ENCODE measurements at regions not wholly inside any gene's neighbourhood (a gene's known extent, or its start where the extent isn't known, plus 50 kb on each side); places are given as distances from the start of the nearest gene placed in this dataset.
"Not testable (repeated sequence)": the region's sequence is repeated elsewhere in the genome, so short reads cannot be mapped to it uniquely, and the experiment has no call there.

GRCh38 chr2:158866082-158866481 is 71.0 kb downstream of the DAPL1 start:
- not testable (repeated sequence) for DNase-seq (ENCODE audit: low read depth); H3K4me3 ChIP-seq (ENCODE audit: low read length)

GRCh38 chr2:158867531-158868191 is 72.5 kb downstream of the DAPL1 start:
- DNase-seq (ENCODE audit: low read depth); H3K4me3 ChIP-seq (ENCODE audit: low read length): not testable (repeated sequence)

GRCh38 chr2:158868386-158868785 is 73.3 kb downstream of the DAPL1 start:
- DNase-seq (ENCODE audit: low read depth); H3K4me3 ChIP-seq (ENCODE audit: low read length): not testable (repeated sequence)

GRCh38 chr2:158869122-158869521 is 74.0 kb downstream of the DAPL1 start:
- H3K4me3 ChIP-seq (ENCODE audit: low read length); DNase-seq (ENCODE audit: low read depth): not testable (repeated sequence)

- not testable (repeated sequence) for DNase-seq (ENCODE audit: low read depth); H3K4me3 ChIP-seq (ENCODE audit: low read length)
Measured at GRCh38 chr2:158869609-158870008, 74.5 kb downstream of the DAPL1 start.

GRCh38 chr2:158878003-158878402 is 82.9 kb downstream of the DAPL1 start:
- no peak for TF ChIP-seq CTCF (conservative IDR thresholded peaks at IDR 0.05; ENCODE audit: low read depth, low read length)
- H3K4me3 ChIP-seq (ENCODE audit: low read length): no peak overlapping the region
- DNase-seq (ENCODE audit: low read depth): no peak

GRCh38 chr2:158879229-158879903 is 84.2 kb downstream of the DAPL1 start:
- DNase-seq (ENCODE audit: low read depth): no peak
- H3K4me3 ChIP-seq (ENCODE audit: low read length): no peak overlapping the region
- no peak for TF ChIP-seq CTCF (conservative IDR thresholded peaks at IDR 0.05; ENCODE audit: low read depth, low read length)

GRCh38 chr2:158882297-158882696 is 86.1 kb upstream of the TANC1 start:
- DNase-seq (ENCODE audit: low read depth): no peak
- no peak for TF ChIP-seq CTCF (conservative IDR thresholded peaks at IDR 0.05; ENCODE audit: low read depth, low read length)
- H3K4me3 ChIP-seq (ENCODE audit: low read length): no peak overlapping the region

- not testable (repeated sequence) for DNase-seq (ENCODE audit: low read depth); H3K4me3 ChIP-seq (ENCODE audit: low read length)
Measured at GRCh38 chr2:158884552-158884951, 83.9 kb upstream of the TANC1 start.

GRCh38 chr2:158885018-158885678 is 83.3 kb upstream of the TANC1 start:
- not testable (repeated sequence) for DNase-seq (ENCODE audit: low read depth); H3K4me3 ChIP-seq (ENCODE audit: low read length)

GRCh38 chr2:158885679-158886050 is 82.8 kb upstream of the TANC1 start:
- not testable (repeated sequence) for H3K4me3 ChIP-seq (ENCODE audit: low read length); DNase-seq (ENCODE audit: low read depth)
